HK-2 (cell line): ENCODE measurements at regions not wholly inside any gene's neighbourhood (a gene's known extent, or its start where the extent isn't known, plus 50 kb on each side); places are given as distances from the start of the nearest gene placed in this dataset.

Source experiments
- DNase-seq: peaks from one replicate; pipeline ENCODE4 v3.0.0-alpha.2; 2018; ENCODE audit not compliant: unreplicated experiment

GRCh38 chr5:164013077-164013670, 507.8 kb downstream of the MAT2B start:
- peak; percentile 4 for DNase-seq

DNA sequence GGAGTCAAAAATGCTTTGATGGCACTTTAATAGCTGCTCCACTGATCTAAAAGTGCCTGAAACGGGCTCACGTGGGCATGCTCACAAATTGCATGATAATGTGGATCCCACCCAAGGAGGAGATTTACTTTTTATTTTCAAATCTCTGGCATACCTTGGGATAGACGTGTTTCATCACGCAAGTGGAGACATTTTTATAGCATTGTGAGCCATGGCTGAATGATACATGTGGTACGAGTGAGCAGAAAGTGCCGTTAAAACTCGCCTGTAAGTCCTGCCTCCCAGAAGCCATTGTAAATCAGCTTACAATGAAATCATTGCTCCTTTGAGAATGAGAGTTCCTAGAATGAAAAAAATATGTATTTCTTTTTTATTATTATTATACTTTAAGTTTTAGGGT, 514.7 kb downstream of the MAT2B start:
- no peak for DNase-seq

DNA sequence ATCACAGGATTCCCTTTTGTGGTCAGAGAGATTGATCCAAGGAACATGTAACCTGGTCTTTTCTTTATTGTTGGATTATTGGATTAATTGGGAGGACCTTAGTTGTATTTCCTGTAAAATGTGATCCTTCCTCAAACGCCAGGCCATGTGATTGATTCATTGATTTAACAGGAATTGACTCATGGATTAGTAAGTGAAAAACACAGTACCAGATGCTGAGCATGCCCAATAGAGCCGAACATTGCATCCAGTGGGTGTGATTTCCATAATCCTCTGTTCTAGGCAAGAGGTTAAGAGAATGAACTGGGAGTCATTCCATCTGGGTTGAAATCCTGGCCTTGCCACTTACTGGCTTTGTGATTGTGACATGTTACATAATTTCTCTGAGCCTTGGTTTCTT, 522.3 kb downstream of the MAT2B start:
- DNase-seq: no peak

DNA sequence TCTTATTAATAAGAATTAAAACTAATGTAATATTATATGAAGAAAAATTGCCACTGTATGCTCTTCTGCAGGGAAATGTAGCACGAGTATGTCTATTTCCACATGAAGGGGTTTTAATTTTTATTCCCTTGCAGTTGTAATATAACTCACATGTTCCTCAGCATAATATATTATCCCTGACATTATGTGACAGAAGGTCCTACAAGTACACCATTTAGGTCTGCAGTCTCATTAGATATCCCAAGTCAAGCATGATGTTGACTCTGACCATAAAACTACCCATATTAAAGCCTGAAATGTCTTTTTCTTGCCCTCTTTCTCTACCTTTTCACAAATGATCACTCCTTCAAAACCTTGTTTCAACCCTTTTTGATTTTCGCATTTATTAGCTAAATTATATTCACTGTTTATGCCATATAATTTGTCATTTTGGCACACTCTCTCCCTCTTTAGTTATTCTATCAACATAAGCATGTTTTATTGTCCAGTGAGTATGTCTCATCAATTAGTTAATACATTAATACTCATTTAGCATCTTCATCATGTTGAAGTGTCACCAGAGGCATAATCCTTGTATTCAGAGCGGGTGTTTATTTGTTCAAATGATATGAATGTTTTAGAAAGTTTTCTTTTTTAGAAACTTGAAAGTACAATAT, 532.8 kb downstream of the MAT2B start:
- no peak for DNase-seq

DNA sequence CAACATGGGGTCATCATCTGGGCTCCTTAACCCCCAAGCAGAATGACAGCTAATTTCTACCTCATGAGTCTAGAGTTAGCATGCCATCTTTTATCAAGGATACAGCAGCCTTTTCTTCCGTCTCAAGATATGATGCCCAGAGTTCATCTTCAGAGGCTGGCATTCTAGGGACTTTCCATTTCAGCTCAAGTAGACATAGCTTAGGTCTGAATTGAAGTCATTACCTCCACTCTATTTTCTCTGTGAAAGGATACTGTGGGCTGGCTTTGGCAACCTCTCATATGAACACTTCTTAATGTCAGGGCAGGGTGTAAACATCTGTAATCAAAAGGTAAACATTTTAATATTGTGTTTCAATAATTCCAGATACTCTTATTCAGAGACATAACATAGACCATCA, 535.7 kb downstream of the MAT2B start:
- no peak for DNase-seq

DNA sequence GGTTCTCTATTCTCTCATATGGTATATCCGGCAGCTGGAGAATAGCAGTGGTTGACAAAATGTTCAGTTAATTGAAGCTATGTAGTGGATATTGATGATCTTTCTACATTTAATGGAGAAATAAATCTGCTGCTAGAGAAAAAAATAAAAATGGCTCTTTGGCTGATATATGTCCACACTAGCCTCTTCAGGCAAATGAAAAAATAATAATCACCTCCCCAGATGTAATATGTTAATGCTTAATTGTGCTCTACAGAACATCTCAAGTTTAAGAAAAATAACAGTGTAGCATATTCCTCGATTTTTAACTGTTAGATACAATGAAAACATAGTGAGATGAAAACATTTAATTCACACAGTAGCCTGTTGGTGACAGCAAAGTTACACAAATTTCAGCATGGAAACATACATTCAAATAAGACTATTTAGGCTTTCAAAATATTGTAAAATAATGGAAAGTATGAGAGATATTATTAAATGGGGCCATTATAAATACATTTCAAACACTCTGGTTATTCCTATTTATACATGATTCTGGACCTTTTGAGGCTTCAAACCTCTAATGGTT, 543.0 kb downstream of the MAT2B start:
- no peak for DNase-seq

DNA sequence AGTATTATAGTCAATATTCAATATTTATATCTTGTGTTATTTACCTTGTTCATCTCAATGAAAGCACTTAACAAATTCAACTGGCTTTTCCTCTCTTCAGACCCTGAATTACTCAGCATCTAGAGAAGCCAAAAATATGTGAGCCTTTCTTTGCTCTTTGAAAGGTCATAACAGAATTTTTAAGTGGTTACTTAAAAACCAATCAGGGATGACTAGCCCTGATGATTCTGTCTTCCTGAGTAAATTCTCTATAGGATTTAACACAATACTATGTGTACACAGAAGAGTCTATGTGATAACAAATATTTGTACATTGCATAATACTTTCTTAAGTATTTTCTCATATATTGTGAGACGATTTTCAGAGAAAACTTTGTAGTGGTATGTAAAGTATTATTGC, 546.3 kb downstream of the MAT2B start:
- DNase-seq: no peak

DNA sequence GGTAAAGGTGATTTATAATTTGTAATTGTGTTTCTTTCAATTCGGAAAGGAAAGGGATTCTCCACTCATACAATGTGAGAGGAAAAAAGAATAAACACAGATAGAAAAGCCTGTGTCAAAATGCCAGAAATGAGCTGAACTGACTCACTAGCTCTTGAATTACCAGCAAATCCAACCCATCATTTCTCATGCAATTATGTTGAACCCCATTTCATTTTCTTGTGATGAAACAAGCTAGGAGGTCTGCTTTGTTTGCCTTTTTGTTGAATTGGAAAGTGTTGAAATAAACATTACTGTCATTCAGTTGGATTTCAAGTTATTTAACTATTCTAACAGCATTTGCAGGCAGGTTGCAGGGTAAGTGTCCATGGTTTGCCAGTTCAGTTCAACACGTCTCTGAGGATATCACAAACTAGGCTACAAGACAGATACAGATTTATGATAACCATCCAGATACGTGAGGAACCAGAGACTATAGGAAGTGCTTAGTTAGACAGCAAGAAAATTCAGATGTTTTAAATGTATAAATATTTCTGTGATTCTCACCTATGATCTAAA, 547.2 kb downstream of the MAT2B start:
- DNase-seq: no peak

DNA sequence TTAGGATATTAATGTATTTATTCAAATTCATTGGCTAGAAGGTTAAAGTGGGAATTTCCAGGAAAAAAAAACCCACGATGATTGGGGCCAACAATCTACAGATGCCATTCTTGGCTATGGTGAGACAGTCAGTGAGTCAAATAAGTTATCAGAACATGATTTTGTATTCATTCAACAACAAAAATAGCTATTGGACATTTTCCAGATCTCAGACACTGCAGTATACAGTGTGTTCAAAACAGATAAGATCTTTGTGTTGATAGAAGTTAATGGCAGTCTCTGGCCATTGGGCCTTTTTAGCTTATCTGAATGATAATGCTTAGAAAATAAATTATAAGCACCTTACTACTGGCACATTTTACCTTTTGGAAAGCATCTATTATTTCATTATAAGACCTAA, 547.7 kb downstream of the MAT2B start:
- DNase-seq: no peak

DNA sequence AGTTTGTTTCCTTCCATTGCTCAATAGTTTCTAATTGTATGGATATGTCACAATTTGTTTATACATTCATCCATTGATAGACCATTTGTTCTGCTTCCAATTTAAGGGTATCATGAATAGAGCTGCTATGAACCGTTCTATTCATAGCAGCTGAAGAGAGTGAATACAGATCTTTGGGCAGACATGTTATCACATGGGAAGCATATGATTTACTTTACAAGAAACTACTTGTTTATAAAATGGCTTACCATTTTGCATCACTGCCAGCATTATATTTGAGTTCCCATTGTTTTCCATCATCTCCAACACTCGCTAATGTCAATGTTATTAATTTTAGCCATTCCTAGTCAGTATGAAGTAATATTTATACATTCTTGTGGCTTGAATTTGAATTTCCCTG, 549.0 kb downstream of the MAT2B start:
- DNase-seq: no peak

- DNase-seq: no peak
These were observed 551.7 kb downstream of the MAT2B start for GRCh38 chr5:164057121-164057520.

DNA sequence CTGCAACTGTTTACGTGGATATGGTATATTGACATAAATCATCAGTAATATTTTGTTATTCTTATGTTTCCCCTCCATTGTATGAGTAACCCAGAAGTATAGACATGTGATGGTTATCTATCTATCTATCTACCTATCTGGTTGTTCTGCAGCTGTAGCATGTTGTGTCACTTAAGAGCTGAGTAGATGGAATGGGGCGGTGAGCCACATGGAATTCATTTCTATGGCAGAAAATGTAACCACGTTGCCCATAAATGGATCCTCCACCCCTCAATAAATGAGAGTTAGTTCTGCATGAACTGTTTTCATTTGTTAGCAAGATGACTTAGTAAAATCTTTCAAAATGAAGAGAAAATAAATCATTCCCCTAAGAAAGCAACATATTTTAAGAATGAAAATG, 553.2 kb downstream of the MAT2B start:
- DNase-seq: no peak

DNA sequence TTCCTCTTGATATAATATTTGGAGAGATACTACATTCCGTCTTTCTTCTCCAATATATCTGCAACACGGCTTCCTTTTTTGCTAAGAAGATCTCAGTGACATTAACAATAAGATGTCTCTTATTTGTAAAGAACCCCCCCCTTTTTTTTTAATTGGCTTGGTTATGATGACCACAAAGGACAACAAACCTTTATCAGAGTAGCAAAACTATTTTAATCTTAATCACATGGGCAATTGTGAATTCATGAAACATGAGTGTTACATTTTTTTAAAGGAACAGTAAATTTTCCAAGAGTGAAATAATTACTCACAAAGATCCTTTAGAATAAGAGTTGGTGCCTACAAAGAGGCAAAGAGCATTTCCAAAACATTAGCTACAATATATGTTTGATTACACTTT, 554.1 kb downstream of the MAT2B start:
- no peak for DNase-seq

DNA sequence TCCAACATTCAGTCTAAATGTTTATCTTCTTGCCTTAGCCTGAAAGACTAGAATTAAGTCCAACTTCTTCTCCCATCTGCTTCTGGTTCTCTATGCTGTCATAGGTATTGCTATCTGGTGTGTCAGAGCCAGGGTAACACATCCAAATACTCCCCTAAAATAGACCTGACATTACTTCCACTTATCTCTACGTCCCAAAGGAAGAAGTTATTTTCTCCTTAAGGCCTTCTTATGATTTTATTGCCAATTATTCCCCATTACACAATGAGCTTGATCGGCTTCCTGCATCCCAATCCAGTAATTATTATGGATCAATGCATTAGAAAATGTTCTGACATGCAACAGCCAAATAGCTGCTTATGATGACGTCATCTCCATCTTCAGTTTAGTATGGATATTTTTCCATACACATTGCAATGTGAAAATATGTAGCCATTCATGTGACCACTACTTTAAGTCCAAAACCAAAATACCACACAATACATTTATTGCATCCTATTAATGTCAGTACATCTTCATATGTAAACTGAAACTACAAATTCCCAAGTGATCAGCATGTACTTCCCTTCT, 555.5 kb downstream of the MAT2B start:
- no peak for DNase-seq

DNA sequence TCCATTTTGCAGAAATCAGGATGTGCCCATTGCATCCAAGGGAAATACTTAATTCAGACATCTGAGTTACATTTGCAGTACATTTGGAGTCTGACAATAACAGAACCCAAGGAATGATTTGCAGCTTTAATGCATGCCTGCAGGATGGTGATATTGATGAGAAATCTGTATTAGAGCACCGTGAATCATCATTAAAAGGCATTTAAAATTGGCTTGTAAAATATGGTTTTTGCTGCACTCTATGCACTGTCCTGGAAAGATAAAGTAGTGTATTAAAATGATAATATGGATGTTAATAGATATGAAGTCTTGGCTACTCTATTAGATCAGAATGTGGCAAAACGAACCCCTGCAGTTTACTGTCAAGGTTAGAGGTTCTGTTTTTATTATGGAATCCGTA, 556.9 kb downstream of the MAT2B start:
- DNase-seq: no peak

GRCh38 chr5:164065266-164065665, 559.8 kb downstream of the MAT2B start:
- DNase-seq: no peak

GRCh38 chr5:164071671-164072070, 566.3 kb downstream of the MAT2B start:
- no peak for DNase-seq

DNA sequence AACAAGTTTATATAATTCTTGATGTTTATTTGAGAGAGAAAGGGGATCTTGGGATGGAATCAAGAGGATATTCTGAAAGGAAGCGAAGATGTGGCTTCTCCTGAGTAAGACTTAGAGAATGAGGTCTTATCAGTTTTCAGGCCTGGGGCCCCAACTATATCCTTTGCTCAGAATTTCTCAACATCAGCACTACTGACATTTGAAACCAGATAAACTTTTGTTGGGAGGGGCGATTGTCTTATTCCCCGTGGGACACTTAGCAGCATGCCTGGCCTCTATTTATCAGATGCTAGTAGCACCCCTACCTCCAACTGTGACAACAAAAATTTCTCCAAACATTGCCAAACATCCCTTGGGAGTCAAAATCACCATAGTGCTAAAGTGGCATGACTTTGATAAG, 567.7 kb downstream of the MAT2B start:
- DNase-seq: no peak

DNA sequence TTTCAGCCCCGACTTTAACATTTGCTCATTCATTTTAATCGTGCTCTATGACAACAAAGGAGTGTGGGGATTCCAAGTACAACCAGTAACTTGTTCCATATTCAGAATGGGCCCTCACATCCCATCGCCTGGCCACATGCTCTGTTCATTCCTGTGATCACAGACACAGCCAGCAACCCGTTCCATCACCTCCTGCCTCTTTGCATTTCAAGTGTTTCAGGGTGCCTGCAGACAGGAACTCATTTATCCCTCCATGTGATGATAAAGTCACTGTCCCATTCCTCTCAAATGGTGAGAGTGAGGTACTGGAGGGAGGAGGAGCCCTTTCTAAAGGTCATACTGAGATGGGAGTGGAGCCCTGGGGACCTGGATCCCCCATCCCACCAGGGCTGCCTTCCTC, 571.1 kb downstream of the MAT2B start:
- DNase-seq: no peak

GRCh38 chr5:164090358-164090757, 584.9 kb downstream of the MAT2B start:
- no peak for DNase-seq

- DNase-seq: no peak
These were observed 586.4 kb downstream of the MAT2B start for GRCh38 chr5:164091836-164092235.

- no peak for DNase-seq
These were observed 588.9 kb downstream of the MAT2B start for GRCh38 chr5:164094291-164094690.

DNA sequence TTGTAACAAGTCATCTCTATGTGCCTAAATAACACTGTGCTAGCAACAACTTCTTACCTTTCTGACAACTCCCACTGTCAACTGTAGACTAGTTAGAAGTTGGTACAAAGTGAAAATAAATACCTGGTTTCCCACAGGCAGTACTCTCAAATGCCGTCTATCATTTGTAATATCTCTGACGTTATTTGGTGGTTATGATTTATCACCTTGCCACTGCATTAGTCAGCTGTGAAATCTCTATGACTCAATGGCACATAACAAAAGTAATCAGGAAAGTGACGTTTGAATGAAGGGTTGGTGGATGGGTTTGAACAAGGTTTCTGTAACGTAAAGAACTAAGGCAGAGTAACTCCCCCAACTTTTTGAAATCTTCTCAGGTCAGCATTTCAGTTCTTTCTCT, 592.3 kb downstream of the MAT2B start:
- DNase-seq: no peak
